ENCODE measurements at regions not wholly inside any gene's neighbourhood (a gene's known extent, or its start where the extent isn't known, plus 50 kb on each side); places are given as distances from the start of the nearest gene placed in this dataset.

- Histone ChIP-seq H3K27me3 (no peaks in the 10 kb centered on the region; the same call in 1 of the 2 replicates), H3K36me3 (no peaks in the 10 kb centered on the region), H3K9me3 (no peaks in the 10 kb centered on the region), H3K4me3 (ENCODE audit: low read depth, low read length) (no peak overlapping the region), H3K4me1 (no peaks in the 10 kb centered on the region)
- no peak for DNase-seq
- TF ChIP-seq CTCF (IDR thresholded peaks at IDR 0.05; ENCODE audit: low read depth, low read length), result no peak
Observed at GRCh38 chr4:106494066-106494465, 125.5 kb upstream of the GIMD1 start.

- Histone ChIP-seq H3K27me3 (no peaks in the 10 kb centered on the region; the same call in 1 of the 2 replicates), H3K4me3 (ENCODE audit: low read depth, low read length) (no peak overlapping the region), H3K4me1 (no peaks in the 10 kb centered on the region), H3K9me3 (no peaks in the 10 kb centered on the region), H3K36me3 (no peaks in the 10 kb centered on the region)
- no peak for TF ChIP-seq CTCF (IDR thresholded peaks at IDR 0.05; ENCODE audit: low read depth, low read length)
- no peak for DNase-seq
Observed at GRCh38 chr4:106493086-106493485, 124.5 kb upstream of the GIMD1 start.

GRCh38 chr4:106486533-106486932, 118.0 kb upstream of the GIMD1 start:
- Histone ChIP-seq H3K4me1 (no peaks in the 10 kb centered on the region), H3K9me3 (no peaks in the 10 kb centered on the region), H3K36me3 (no peaks in the 10 kb centered on the region), H3K27me3 (no peaks in the 10 kb centered on the region), H3K4me3 (ENCODE audit: low read depth, low read length) (no peak overlapping the region)
- no peak for TF ChIP-seq CTCF (IDR thresholded peaks at IDR 0.05; ENCODE audit: low read depth, low read length)
- DNase-seq, result no peak

- H3K27me3 ChIP-seq, result no peaks in the 10 kb centered on the region
- no peak overlapping the region for H3K4me3 ChIP-seq (ENCODE audit: low read depth, low read length)
- H3K4me1 ChIP-seq, result no peaks in the 10 kb centered on the region
- H3K9me3 ChIP-seq, result no peaks in the 10 kb centered on the region
- DNase-seq, result no peak
- no peak for TF ChIP-seq CTCF (IDR thresholded peaks at IDR 0.05; ENCODE audit: low read depth, low read length)
- no peaks in the 10 kb centered on the region for H3K36me3 ChIP-seq
Observed at GRCh38 chr4:106481801-106482200, 113.2 kb upstream of the GIMD1 start.

GRCh38 chr4:106478152-106478551, 109.6 kb upstream of the GIMD1 start:
- H3K4me1 ChIP-seq, result no peaks in the 10 kb centered on the region
- H3K27me3 ChIP-seq, result no peaks in the 10 kb centered on the region
- no peaks in the 10 kb centered on the region for H3K36me3 ChIP-seq
- no peak for TF ChIP-seq CTCF (IDR thresholded peaks at IDR 0.05; ENCODE audit: low read depth, low read length)
- H3K4me3 ChIP-seq (ENCODE audit: low read depth, low read length), result no peak overlapping the region
- no peaks in the 10 kb centered on the region for H3K9me3 ChIP-seq
- DNase-seq, result no peak

- no peaks in the 10 kb centered on the region for H3K36me3 ChIP-seq
- DNase-seq, result no peak
- H3K4me3 ChIP-seq (ENCODE audit: low read depth, low read length), result no peak overlapping the region
- H3K27me3 ChIP-seq, result no peaks in the 10 kb centered on the region
- H3K9me3 ChIP-seq, result no peaks in the 10 kb centered on the region
- no peaks in the 10 kb centered on the region for H3K4me1 ChIP-seq
- TF ChIP-seq CTCF (IDR thresholded peaks at IDR 0.05; ENCODE audit: low read depth, low read length), result no peak
Observed at GRCh38 chr4:106476741-106477140, 108.2 kb upstream of the GIMD1 start.
